ENCODE measurements at regions not wholly inside any gene's neighbourhood (a gene's known extent, or its start where the extent isn't known, plus 50 kb on each side); places are given as distances from the start of the nearest gene placed in this dataset.

DNA sequence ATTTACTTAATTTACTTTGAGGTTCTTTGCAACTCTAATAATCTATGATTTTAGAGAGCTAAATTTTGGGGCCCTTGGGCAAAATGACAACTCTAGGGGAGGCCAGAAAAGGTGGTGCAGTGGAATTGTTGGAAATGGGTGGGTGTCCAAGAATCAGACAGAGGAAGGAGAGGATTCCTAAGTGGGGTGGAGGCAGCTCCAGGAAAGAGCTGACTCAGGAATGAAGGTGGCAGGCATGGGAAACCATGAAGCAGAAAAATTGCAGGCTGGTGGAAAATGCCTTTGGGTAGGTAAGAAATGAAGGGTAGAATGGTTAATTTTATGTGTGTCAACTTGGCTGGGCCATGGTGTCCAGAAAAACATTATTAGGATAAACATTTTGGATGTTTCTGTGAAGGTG is 248.5 kb upstream of the TUT7 start:
- BruUV-seq (replicated peaks), result no TSS peak
- in situ Hi-C loops (cut with MboI), result no loop called here
- DNase-seq (ENCODE audit: extremely low read depth in 1 of 4, low spot score in 3 of 4) (no peak), ATAC-seq (no peak), FAIRE-seq (no peak)
- Histone ChIP-seq H4K20me1 (replicated peaks; ENCODE audit: control insufficient read depth, insufficient read depth, low read length) (no peaks in the 10 kb centered on the region), H3K79me2 (ENCODE audit: control insufficient read depth, insufficient read depth, low read length) (no peaks in the 10 kb centered on the region), H3K9me3 (replicated peaks; ENCODE audit: control insufficient read depth, insufficient read depth, low read depth, low read length) (no peaks in the 10 kb centered on the region), H3K27me3 (ENCODE audit: control insufficient read depth in 2 of 2, insufficient read depth in 2 of 2, low read length in 2 of 2) (no peaks in the 10 kb centered on the region), H3K9me1 (ENCODE audit: control insufficient read depth, insufficient read depth, low read length) (no peaks in the 10 kb centered on the region), H3K4me2 (ENCODE audit: insufficient read depth, low read length) (no peak overlapping the region), H2AFZ (ENCODE audit: low read depth, low read length) (no peak overlapping the region), H3K27ac (ENCODE audit: extremely low read depth, low read depth, low read length) (no peak overlapping the region), H3K4me1 (replicated peaks in 1 of 2; ENCODE audit: control insufficient read depth in 2 of 2, insufficient read depth in 2 of 2, low read length in 2 of 2) (no peaks in the 10 kb centered on the region), H3K36me3 (ENCODE audit: control insufficient read depth, insufficient read depth, low read length) (no peaks in the 10 kb centered on the region), H3K4me3 (no peak overlapping the region), H3K9ac (ENCODE audit: insufficient read depth in 1 of 2, low read depth in 2 of 2, low read length in 2 of 2) (no peak overlapping the region)
- ChIA-PET POLR2A (no interaction called here), CTCF (ENCODE audit: low intra/inter-chr PET ratio) (no interaction called here)
- intact Hi-C loops (cut with micrococcal nuclease), result no loop called here
- TF ChIP-seq ZNF174 (CRISPR knock-in tag; IDR thresholded peaks at IDR 0.05) (no peak), FOSL1 (tag; conservative IDR thresholded peaks at IDR 0.05) (no peak), ZNF780A (CRISPR knock-in tag; IDR thresholded peaks at IDR 0.05) (no peak), KDM5B (IDR thresholded peaks at IDR 0.05; ENCODE audit: insufficient replicate concordance, low read depth, low read length) (no peak), MLLT1 (IDR thresholded peaks at IDR 0.05) (no peak), ZNF766 (CRISPR knock-in tag; conservative IDR thresholded peaks at IDR 0.05) (no peak), TEAD4 (IDR thresholded peaks at IDR 0.05; ENCODE audit: low read length) (no peak), TEAD4 (CRISPR knock-in tag; IDR thresholded peaks at IDR 0.05; ENCODE audit: borderline replicate concordance) (no peak), ZNF274 (IDR thresholded peaks at IDR 0.05; ENCODE audit: borderline replicate concordance, low read depth, low read length) (no peak), MEF2A (IDR thresholded peaks at IDR 0.05; ENCODE audit: control insufficient read depth, low read depth, low read length) (no peak), BCOR (IDR thresholded peaks at IDR 0.05) (no peak), NFIX (CRISPR knock-in tag; IDR thresholded peaks at IDR 0.05; ENCODE audit: low read depth) (no peak), MCM5 (IDR thresholded peaks at IDR 0.05; ENCODE audit: low read depth) (no peak)
- TF ChIP-seq, protein P1, sequence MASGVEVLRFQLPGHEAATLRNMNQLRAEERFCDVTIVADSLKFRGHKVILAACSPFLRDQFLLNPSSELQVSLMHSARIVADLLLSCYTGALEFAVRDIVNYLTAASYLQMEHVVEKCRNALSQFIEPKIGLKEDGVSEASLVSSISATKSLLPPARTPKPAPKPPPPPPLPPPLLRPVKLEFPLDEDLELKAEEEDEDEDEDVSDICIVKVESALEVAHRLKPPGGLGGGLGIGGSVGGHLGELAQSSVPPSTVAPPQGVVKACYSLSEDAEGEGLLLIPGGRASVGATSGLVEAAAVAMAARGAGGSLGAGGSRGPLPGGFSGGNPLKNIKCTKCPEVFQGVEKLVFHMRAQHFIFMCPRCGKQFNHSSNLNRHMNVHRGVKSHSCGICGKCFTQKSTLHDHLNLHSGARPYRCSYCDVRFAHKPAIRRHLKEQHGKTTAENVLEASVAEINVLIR (CRISPR knock-in tag; IDR thresholded peaks at IDR 0.05), result no peak

Data from K562 (cell line).